ENCODE measurements at regions not wholly inside any gene's neighbourhood (a gene's known extent, or its start where the extent isn't known, plus 50 kb on each side); places are given as distances from the start of the nearest gene placed in this dataset.

DNA sequence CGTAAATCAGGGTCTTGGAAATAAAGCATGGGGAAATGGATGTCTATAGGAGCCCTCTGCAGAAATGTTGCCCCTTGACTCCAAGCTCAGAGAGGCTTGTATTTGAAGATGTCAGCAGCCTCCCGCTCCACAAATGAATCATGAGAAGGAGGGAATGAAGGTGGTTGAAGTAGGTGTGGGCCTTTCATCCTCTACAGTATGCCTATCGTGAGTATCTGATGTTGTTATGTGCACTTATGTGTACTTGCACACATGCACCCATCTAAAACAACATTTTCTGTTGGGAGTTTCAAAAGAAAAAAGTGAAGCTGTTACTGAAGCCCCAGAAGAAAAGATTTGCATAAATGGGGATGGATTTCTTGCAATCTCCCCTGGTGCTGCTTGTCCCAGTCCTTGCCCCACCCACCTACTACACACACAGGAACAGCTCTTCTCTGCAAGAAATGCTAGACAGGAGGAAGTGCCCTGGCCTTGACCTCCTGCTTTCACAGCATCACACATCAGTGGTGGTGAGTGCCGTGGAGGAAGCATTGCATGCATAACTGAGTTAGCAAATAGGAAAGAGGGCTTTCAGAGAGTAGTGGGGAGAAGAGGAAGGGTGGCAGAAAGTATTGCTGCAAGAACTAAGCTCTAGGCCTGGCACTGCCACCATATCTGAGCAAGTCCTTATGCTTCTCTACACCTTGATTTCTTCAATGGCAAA, 156.1 kb downstream of the SNX18 start:
- Histone ChIP-seq H3K27ac (ENCODE audit: low read depth, low read length) (no peak overlapping the region), H3K4me3 (ENCODE audit: low read depth, low read length) (no peak overlapping the region), H3K4me1 (ENCODE audit: control insufficient read depth, insufficient read depth, low read length, unreplicated experiment) (peaks cover 14% of the 10 kb centered on the region), H3K27me3 (ENCODE audit: insufficient read depth, low read length) (no peaks in the 10 kb centered on the region), H2AFZ (ENCODE audit: low read length, unreplicated experiment) (no peak overlapping the region), H3K36me3 (ENCODE audit: insufficient read depth, low read length) (no peaks in the 10 kb centered on the region), H3K79me2 (ENCODE audit: control insufficient read depth, insufficient read depth, low read length, unreplicated experiment) (no peaks in the 10 kb centered on the region)

DNA sequence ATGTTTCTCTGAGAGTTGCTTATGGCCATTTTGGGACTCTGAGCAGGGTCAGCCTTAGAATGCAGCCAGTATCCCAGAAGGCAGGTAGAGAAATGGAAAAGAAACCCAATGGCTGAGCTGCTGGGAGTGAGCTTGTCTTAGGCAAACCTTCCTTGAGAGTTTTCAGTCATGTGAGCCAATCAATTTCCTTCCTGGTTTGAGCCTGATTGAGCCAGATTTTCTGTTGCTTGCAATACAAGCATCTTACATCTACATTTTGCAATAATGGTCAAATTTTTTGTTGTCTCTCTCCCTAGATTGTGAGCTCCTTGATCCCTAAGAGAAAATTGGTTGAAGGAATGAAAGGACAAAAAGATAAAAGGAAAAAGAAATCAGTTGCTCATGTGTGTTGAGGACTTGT, 155.3 kb downstream of the SNX18 start:
- no peaks in the 10 kb centered on the region for H3K36me3 ChIP-seq (ENCODE audit: insufficient read depth, low read length)
- H3K4me1 ChIP-seq (ENCODE audit: control insufficient read depth, insufficient read depth, low read length, unreplicated experiment): peaks cover 14% of the 10 kb centered on the region
- no peak overlapping the region for H3K4me3 ChIP-seq (ENCODE audit: low read depth, low read length)
- H3K27me3 ChIP-seq (ENCODE audit: insufficient read depth, low read length): no peaks in the 10 kb centered on the region
- H3K27ac ChIP-seq (ENCODE audit: low read depth, low read length): no peak overlapping the region
- H2AFZ ChIP-seq (ENCODE audit: low read length, unreplicated experiment): no peak overlapping the region
- no peaks in the 10 kb centered on the region for H3K79me2 ChIP-seq (ENCODE audit: control insufficient read depth, insufficient read depth, low read length, unreplicated experiment)

DNA sequence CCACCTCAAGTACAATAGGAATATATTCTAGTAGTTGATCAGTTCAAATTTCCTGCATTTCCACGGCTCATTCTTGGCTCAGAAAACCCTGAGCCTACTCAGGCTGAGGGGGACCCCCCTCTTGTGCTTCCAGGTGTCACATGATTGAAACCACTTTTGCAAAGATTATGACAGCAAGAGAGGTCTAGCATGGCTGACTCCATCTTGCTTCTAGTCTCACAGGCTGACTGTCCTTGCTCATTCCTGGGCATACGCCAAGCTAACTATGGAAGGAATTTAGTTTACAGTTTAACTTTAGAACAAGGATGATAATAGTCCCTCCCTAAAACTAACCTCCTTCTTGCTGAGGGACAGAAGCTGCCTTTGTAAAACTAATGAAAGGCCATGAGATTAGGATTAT, 154.1 kb downstream of the SNX18 start:
- Histone ChIP-seq H3K79me2 (ENCODE audit: control insufficient read depth, insufficient read depth, low read length, unreplicated experiment) (no peaks in the 10 kb centered on the region), H3K4me1 (ENCODE audit: control insufficient read depth, insufficient read depth, low read length, unreplicated experiment) (peaks cover 14% of the 10 kb centered on the region), H3K36me3 (ENCODE audit: insufficient read depth, low read length) (no peaks in the 10 kb centered on the region), H3K27ac (ENCODE audit: low read depth, low read length) (0 out of 2 replicates have a peak overlapping the region, but pooled peaks have one; percentile 10), H3K27me3 (ENCODE audit: insufficient read depth, low read length) (no peaks in the 10 kb centered on the region), H2AFZ (ENCODE audit: low read length, unreplicated experiment) (no peak overlapping the region), H3K4me3 (ENCODE audit: low read depth, low read length) (no peak overlapping the region)

DNA sequence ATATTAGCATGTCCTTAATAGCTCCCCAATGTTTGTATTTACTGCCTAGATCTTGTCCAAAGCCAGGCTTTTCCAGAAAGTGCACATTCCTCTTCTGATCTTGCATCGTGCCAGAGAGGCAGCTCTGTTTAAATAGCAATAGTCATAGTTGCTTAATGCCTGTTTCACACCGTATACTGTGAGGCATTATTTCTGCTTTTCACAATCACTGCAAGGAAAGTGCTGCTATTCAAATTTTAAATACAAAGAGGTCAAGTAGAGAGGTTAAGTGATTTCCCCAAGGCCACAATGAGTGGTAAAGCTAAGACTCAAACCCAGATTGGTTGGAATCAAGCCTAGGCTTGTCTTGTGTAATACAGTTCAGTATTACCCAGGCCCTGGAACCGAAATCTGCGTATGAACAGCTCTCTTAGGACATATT, 153.6 kb downstream of the SNX18 start:
- H3K4me1 ChIP-seq (ENCODE audit: control insufficient read depth, insufficient read depth, low read length, unreplicated experiment): peaks cover 14% of the 10 kb centered on the region
- H3K79me2 ChIP-seq (ENCODE audit: control insufficient read depth, insufficient read depth, low read length, unreplicated experiment): no peaks in the 10 kb centered on the region
- no peak overlapping the region for H2AFZ ChIP-seq (ENCODE audit: low read length, unreplicated experiment)
- H3K27me3 ChIP-seq (ENCODE audit: insufficient read depth, low read length): no peaks in the 10 kb centered on the region
- H3K36me3 ChIP-seq (ENCODE audit: insufficient read depth, low read length): no peaks in the 10 kb centered on the region
- H3K27ac ChIP-seq (ENCODE audit: low read depth, low read length): 0 out of 2 replicates have a peak overlapping the region, but pooled peaks have one; percentile 12
- no peak overlapping the region for H3K4me3 ChIP-seq (ENCODE audit: low read depth, low read length)

DNA sequence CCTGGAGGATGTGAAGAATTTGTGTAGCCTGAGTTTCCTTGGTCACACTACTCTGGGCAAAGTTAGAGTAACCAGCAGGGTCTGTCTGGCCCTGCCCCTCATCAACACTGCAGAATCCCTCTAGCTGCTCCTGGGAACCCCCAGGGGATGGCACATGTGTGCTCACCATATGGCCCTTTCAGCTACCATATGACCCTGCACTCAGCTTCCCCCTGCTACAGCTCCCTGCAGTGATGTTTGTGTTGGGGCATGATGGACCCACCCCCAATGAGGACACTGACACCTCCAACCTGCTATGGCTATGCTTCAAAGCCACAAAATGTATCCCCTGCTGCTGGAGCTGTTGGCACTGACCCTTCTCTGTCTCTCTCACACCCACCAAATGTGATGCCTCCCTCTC, 152.7 kb downstream of the SNX18 start:
- H3K27ac ChIP-seq (ENCODE audit: low read depth, low read length): no peak overlapping the region
- H2AFZ ChIP-seq (ENCODE audit: low read length, unreplicated experiment): no peak overlapping the region
- H3K4me3 ChIP-seq (ENCODE audit: low read depth, low read length): no peak overlapping the region

DNA sequence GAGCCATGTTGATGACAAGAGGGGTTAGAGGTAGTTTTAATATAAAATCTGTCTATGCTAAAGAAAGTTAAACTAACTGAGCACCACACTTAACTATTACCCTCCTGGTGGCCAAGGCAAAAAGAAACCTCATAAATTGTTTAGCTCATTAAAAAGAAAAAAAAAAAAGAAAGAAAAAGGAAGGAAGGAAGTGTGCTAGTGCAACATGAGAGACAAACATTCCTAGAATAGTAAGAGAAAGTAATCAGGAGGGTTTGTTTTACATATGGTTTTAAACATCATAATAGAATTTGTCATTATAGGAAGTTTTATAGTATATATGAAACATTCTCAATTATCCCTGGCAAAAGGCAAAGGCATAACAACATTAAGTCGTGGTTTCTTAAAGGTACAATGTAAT, 152.3 kb downstream of the SNX18 start:
- Histone ChIP-seq H3K79me2 (ENCODE audit: control insufficient read depth, insufficient read depth, low read length, unreplicated experiment) (no peaks in the 10 kb centered on the region), H3K4me3 (ENCODE audit: low read depth, low read length) (no peak overlapping the region), H3K36me3 (ENCODE audit: insufficient read depth, low read length) (no peaks in the 10 kb centered on the region), H3K27ac (ENCODE audit: low read depth, low read length) (no peak overlapping the region), H2AFZ (ENCODE audit: low read length, unreplicated experiment) (no peak overlapping the region), H3K27me3 (ENCODE audit: insufficient read depth, low read length) (no peaks in the 10 kb centered on the region), H3K4me1 (ENCODE audit: control insufficient read depth, insufficient read depth, low read length, unreplicated experiment) (peaks cover 15% of the 10 kb centered on the region)

More for the DNA sequence above, 152.7 kb downstream of the SNX18 start:
- Histone ChIP-seq H3K79me2 (ENCODE audit: control insufficient read depth, insufficient read depth, low read length, unreplicated experiment) (no peaks in the 10 kb centered on the region), H3K36me3 (ENCODE audit: insufficient read depth, low read length) (no peaks in the 10 kb centered on the region), H3K27me3 (ENCODE audit: insufficient read depth, low read length) (no peaks in the 10 kb centered on the region), H3K4me1 (ENCODE audit: control insufficient read depth, insufficient read depth, low read length, unreplicated experiment) (peaks cover 14% of the 10 kb centered on the region)

DNA sequence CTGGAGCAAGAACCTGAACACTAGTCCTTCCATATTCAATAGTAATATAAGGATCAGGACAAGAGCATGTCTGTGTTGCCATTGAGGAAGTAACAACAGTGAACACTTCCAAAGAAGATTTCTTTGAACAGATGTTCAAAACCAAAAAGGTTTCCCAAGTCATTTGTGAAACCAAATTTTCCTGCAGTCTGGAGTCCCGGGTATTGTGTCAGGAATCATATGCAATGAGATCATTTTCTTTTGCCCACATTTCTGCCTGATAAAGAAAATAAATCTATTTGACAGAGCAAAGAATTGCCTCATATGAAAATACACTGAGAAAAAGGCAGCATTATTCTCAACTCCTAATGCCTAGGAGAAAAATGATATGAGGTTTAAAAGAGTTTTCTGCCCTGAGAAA, 151.7 kb downstream of the SNX18 start:
- Histone ChIP-seq H3K27me3 (ENCODE audit: insufficient read depth, low read length) (no peaks in the 10 kb centered on the region), H3K27ac (ENCODE audit: low read depth, low read length) (no peak overlapping the region), H3K4me1 (ENCODE audit: control insufficient read depth, insufficient read depth, low read length, unreplicated experiment) (peaks cover 21% of the 10 kb centered on the region), H3K79me2 (ENCODE audit: control insufficient read depth, insufficient read depth, low read length, unreplicated experiment) (no peaks in the 10 kb centered on the region), H2AFZ (ENCODE audit: low read length, unreplicated experiment) (no peak overlapping the region), H3K4me3 (ENCODE audit: low read depth, low read length) (no peak overlapping the region), H3K36me3 (ENCODE audit: insufficient read depth, low read length) (no peaks in the 10 kb centered on the region)

DNA sequence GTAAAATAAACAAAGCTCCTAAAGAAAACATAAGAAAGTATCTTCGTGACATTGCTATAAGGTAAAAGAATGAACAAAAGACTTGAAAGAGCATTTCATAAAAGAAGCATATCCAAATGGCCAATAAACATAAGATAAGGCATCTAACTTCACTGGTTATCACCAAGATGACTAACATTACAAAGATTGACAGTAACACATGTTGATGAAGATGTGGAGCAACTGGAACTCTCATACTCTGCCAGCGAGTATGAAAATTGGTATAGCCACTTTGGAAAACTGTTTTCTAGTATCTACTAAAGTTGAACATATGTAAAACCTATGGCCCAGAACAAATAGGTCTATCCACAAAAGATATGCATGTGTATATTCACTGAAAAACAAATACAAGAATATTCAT, 150.5 kb downstream of the SNX18 start:
- no peaks in the 10 kb centered on the region for H3K27me3 ChIP-seq (ENCODE audit: insufficient read depth, low read length)
- H3K27ac ChIP-seq (ENCODE audit: low read depth, low read length): no peak overlapping the region
- H3K4me3 ChIP-seq (ENCODE audit: low read depth, low read length): no peak overlapping the region
- no peak overlapping the region for H2AFZ ChIP-seq (ENCODE audit: low read length, unreplicated experiment)
- H3K4me1 ChIP-seq (ENCODE audit: control insufficient read depth, insufficient read depth, low read length, unreplicated experiment): peaks cover 30% of the 10 kb centered on the region
- H3K79me2 ChIP-seq (ENCODE audit: control insufficient read depth, insufficient read depth, low read length, unreplicated experiment): no peaks in the 10 kb centered on the region
- no peaks in the 10 kb centered on the region for H3K36me3 ChIP-seq (ENCODE audit: insufficient read depth, low read length)

DNA sequence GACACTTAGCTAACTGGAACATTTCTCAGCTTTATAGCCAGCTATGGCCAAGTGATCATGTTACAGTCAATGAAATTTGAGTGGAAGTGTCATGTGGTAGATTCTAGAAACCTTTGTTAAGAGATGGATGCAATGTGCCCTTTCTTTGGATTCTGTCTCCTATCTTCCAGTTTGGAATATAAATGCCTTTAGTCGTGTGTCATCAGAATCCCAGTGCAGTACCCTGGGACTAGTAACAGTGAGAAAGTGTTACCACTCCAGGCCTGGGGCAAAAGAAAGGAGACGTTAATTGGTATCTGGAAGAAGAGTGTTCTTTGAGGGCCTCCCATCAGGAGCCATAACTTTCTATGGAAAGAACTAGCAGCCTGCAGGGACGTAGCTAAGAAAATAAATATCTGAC, 149.6 kb downstream of the SNX18 start:
- Histone ChIP-seq H3K4me3 (ENCODE audit: low read depth, low read length) (no peak overlapping the region), H3K27ac (ENCODE audit: low read depth, low read length) (no peak overlapping the region), H3K36me3 (ENCODE audit: insufficient read depth, low read length) (no peaks in the 10 kb centered on the region), H3K79me2 (ENCODE audit: control insufficient read depth, insufficient read depth, low read length, unreplicated experiment) (no peaks in the 10 kb centered on the region), H3K4me1 (ENCODE audit: control insufficient read depth, insufficient read depth, low read length, unreplicated experiment) (peaks cover 30% of the 10 kb centered on the region), H2AFZ (ENCODE audit: low read length, unreplicated experiment) (no peak overlapping the region), H3K27me3 (ENCODE audit: insufficient read depth, low read length) (no peaks in the 10 kb centered on the region)

DNA sequence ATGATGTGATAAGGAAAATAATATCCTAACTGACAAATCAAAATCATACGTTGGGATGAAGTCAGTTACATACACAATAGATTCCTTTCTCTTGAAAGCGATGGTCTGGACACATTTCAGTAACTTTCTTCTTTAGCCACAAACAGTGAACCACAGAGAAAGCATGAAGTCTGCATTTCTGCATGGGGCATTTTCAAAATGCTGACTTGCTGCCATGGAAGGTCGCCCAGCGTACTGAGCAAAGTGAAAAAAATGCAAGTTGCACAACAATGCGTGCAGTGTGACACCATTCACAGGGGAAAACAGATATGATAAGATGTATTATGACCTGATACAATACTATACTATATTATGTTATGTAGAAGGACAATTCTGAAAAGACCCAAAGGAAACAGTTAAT, 146.3 kb downstream of the SNX18 start:
- peaks cover 15% of the 10 kb centered on the region for H3K4me1 ChIP-seq (ENCODE audit: control insufficient read depth, insufficient read depth, low read length, unreplicated experiment)
- H3K27me3 ChIP-seq (ENCODE audit: insufficient read depth, low read length): no peaks in the 10 kb centered on the region
- H3K36me3 ChIP-seq (ENCODE audit: insufficient read depth, low read length): no peaks in the 10 kb centered on the region
- H3K27ac ChIP-seq (ENCODE audit: low read depth, low read length): peak overlapping the region; percentile 84
- peak overlapping the region; percentile 46; the same call in 1 of the 2 replicates for H3K4me3 ChIP-seq (ENCODE audit: low read depth, low read length)
- H3K79me2 ChIP-seq (ENCODE audit: control insufficient read depth, insufficient read depth, low read length, unreplicated experiment): no peaks in the 10 kb centered on the region
- H2AFZ ChIP-seq (ENCODE audit: low read length, unreplicated experiment): peak overlapping the region; percentile 73

DNA sequence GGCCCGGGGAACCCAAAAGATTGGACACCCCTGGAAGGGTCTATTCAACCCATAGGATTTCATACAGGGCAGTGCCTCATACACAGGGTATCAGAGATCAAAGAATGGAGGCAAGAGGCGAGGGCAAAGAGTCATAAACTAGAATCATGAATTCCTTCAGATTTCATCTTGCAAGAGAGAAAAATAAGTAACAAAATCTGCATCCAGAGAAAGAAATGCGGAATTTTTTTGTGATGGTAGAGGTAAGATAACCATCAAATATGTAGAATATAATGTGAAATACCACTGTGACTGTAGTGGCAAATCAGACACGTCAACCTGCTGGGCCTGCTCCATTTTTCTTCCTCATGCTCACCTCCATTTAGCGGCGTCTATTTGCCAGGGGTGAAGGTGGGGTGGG, 143.6 kb downstream of the SNX18 start:
- H2AFZ ChIP-seq (ENCODE audit: low read length, unreplicated experiment): no peak overlapping the region
- H3K27ac ChIP-seq (ENCODE audit: low read depth, low read length): no peak overlapping the region
- H3K36me3 ChIP-seq (ENCODE audit: insufficient read depth, low read length): no peaks in the 10 kb centered on the region
- peaks cover 25% of the 10 kb centered on the region for H3K4me1 ChIP-seq (ENCODE audit: control insufficient read depth, insufficient read depth, low read length, unreplicated experiment)
- H3K27me3 ChIP-seq (ENCODE audit: insufficient read depth, low read length): no peaks in the 10 kb centered on the region
- no peak overlapping the region for H3K4me3 ChIP-seq (ENCODE audit: low read depth, low read length)
- no peaks in the 10 kb centered on the region for H3K79me2 ChIP-seq (ENCODE audit: control insufficient read depth, insufficient read depth, low read length, unreplicated experiment)
